Upper lobe of left lung (tissue), 4 donors: ENCODE measurements at regions not wholly inside any gene's neighbourhood (a gene's known extent, or its start where the extent isn't known, plus 50 kb on each side); places are given as distances from the start of the nearest gene placed in this dataset.

Source experiments
- EP300 ChIP-seq, 4 donors: sonication (generic); formaldehyde crosslinking; IDR thresholded peaks; one replicate each; pipeline ENCODE4 v1.5.1; 2017; ENCODE audit warnings: antibody characterized with exemption in 4 of 4, control low read depth in 2 of 4
- TF ChIP-seq, protein P1 (sequence below), 6 experiments: fragments of 450-650 bp in 4 of 6; fragments of 200-600 bp in 2 of 6; sonication (generic) in 2 of 6; IDR thresholded peaks; one replicate each; pipeline ENCODE4 v1.5.1; 2016 to 2019; ENCODE audit warnings: antibody characterized with exemption in 6 of 6

DNA sequence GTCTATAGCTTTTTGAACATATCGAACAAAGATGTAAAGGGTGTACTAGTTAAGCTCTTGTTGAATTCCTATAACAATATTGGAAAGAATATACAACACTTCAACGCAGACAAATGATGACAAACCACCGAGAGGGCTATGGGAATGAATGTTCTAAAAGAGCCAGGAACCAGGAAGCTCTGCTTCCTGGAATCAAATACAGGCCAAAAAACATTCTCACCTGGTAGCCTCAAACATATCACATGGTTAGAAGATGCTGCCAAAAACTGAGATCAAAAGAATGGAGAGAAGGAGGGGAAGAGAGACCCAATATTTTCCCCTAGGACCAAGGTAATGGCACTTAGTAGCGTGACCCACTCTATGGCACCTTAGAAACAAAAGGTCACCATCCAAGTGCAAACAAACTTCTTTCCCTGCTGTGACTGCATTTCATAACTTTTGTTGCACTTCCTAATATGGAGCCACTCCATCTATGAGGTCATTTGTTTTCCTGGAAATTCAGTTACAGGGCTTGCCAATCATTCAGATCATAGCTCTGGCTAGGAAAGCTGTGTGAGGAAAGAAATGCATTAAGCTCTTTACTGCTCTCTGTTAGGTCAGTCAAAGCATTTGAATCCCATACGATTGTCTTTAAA lies 199.2 kb upstream of the NT5E start:
- TF ChIP-seq, protein P1, sequence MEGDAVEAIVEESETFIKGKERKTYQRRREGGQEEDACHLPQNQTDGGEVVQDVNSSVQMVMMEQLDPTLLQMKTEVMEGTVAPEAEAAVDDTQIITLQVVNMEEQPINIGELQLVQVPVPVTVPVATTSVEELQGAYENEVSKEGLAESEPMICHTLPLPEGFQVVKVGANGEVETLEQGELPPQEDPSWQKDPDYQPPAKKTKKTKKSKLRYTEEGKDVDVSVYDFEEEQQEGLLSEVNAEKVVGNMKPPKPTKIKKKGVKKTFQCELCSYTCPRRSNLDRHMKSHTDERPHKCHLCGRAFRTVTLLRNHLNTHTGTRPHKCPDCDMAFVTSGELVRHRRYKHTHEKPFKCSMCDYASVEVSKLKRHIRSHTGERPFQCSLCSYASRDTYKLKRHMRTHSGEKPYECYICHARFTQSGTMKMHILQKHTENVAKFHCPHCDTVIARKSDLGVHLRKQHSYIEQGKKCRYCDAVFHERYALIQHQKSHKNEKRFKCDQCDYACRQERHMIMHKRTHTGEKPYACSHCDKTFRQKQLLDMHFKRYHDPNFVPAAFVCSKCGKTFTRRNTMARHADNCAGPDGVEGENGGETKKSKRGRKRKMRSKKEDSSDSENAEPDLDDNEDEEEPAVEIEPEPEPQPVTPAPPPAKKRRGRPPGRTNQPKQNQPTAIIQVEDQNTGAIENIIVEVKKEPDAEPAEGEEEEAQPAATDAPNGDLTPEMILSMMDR (IDR thresholded peaks at IDR 0.05), result no peak
- no peak for TF ChIP-seq EP300 (IDR thresholded peaks at IDR 0.05)
